ENCODE measurements at regions not wholly inside any gene's neighbourhood (a gene's known extent, or its start where the extent isn't known, plus 50 kb on each side); places are given as distances from the start of the nearest gene placed in this dataset.

GRCh38 chr5:54754420-54754819 lies 231.0 kb downstream of the ESM1 start:
- DNase-seq (ENCODE audit: low spot score in 2 of 2) (no peak), ATAC-seq (ENCODE audit: low read depth) (peak; percentile 7)
- H3K27ac Mint-ChIP-seq: peak overlapping the region; percentile 64
- peaks cover 39% of the 10 kb centered on the region for H3K4me1 Mint-ChIP-seq
- H3K27me3 Mint-ChIP-seq: no peaks in the 10 kb centered on the region
- no peaks in the 10 kb centered on the region for H3K9me3 Mint-ChIP-seq
- no peaks in the 10 kb centered on the region for H3K36me3 Mint-ChIP-seq
- H3K4me3 Mint-ChIP-seq: peak overlapping the region; percentile 47

- Mint-ChIP-seq H3K4me3 (no peak overlapping the region), H3K4me1 (peaks cover 39% of the 10 kb centered on the region), H3K36me3 (no peaks in the 10 kb centered on the region), H3K27ac (peak overlapping the region; percentile 64), H3K27me3 (no peaks in the 10 kb centered on the region), H3K9me3 (no peaks in the 10 kb centered on the region)
- ATAC-seq (ENCODE audit: low read depth) (no peak), DNase-seq (ENCODE audit: low spot score in 2 of 2) (no peak)
Measured at GRCh38 chr5:54753753-54754152, 231.6 kb downstream of the ESM1 start.

- DNase-seq (ENCODE audit: low spot score in 2 of 2) (peak in 1 of 2 donors; percentile 18), ATAC-seq (ENCODE audit: low read depth) (peak; percentile 92)
- Mint-ChIP-seq H3K27me3 (no peaks in the 10 kb centered on the region), H3K9me3 (no peaks in the 10 kb centered on the region), H3K4me3 (peak overlapping the region; percentile 79), H3K4me1 (peaks cover 39% of the 10 kb centered on the region), H3K36me3 (no peaks in the 10 kb centered on the region), H3K27ac (peak overlapping the region; percentile 71)
Measured at GRCh38 chr5:54753034-54753433, 232.4 kb downstream of the ESM1 start.

- no peaks in the 10 kb centered on the region for H3K9me3 Mint-ChIP-seq
Measured at GRCh38 chr5:54748527-54748926, 231.0 kb downstream of the SNX18 start.

GRCh38 chr5:54746777-54747398 lies 229.3 kb downstream of the SNX18 start:
- no peak overlapping the region for H3K4me3 Mint-ChIP-seq
- no peaks in the 10 kb centered on the region for H3K36me3 Mint-ChIP-seq
- no peaks in the 10 kb centered on the region for H3K27me3 Mint-ChIP-seq
- H3K4me1 Mint-ChIP-seq: peaks cover 11% of the 10 kb centered on the region
- DNase-seq (ENCODE audit: low spot score in 2 of 2): no peak
- H3K27ac Mint-ChIP-seq: no peak overlapping the region
- ATAC-seq (ENCODE audit: low read depth): no peak
- H3K9me3 Mint-ChIP-seq: no peaks in the 10 kb centered on the region

More at GRCh38 chr5:54748527-54748926, 231.0 kb downstream of the SNX18 start:
- H3K36me3 Mint-ChIP-seq: no peaks in the 10 kb centered on the region
- no peak overlapping the region for H3K27ac Mint-ChIP-seq
- no peaks in the 10 kb centered on the region for H3K27me3 Mint-ChIP-seq
- peaks cover 15% of the 10 kb centered on the region for H3K4me1 Mint-ChIP-seq
- ATAC-seq (ENCODE audit: low read depth): no peak
- no peak overlapping the region for H3K4me3 Mint-ChIP-seq
- DNase-seq (ENCODE audit: low spot score in 2 of 2): no peak

GRCh38 chr5:54746346-54746745 lies 228.8 kb downstream of the SNX18 start:
- no peaks in the 10 kb centered on the region for H3K36me3 Mint-ChIP-seq
- no peak for ATAC-seq (ENCODE audit: low read depth)
- no peaks in the 10 kb centered on the region for H3K27me3 Mint-ChIP-seq
- H3K27ac Mint-ChIP-seq: no peak overlapping the region
- DNase-seq (ENCODE audit: low spot score in 2 of 2): no peak
- H3K9me3 Mint-ChIP-seq: no peaks in the 10 kb centered on the region
- H3K4me1 Mint-ChIP-seq: peaks cover 10% of the 10 kb centered on the region
- H3K4me3 Mint-ChIP-seq: no peak overlapping the region

- H3K4me1 Mint-ChIP-seq: peaks cover 9% of the 10 kb centered on the region
- DNase-seq (ENCODE audit: low spot score in 2 of 2): no peak
- H3K9me3 Mint-ChIP-seq: no peaks in the 10 kb centered on the region
- H3K36me3 Mint-ChIP-seq: no peaks in the 10 kb centered on the region
- H3K27me3 Mint-ChIP-seq: no peaks in the 10 kb centered on the region
- H3K27ac Mint-ChIP-seq: no peak overlapping the region
- no peak overlapping the region for H3K4me3 Mint-ChIP-seq
- ATAC-seq (ENCODE audit: low read depth): no peak
Measured at GRCh38 chr5:54745599-54745998, 228.0 kb downstream of the SNX18 start.

- H3K27me3 Mint-ChIP-seq: peaks cover 4% of the 10 kb centered on the region
- no peak overlapping the region for H3K27ac Mint-ChIP-seq
- ATAC-seq (ENCODE audit: low read depth) (peak; percentile 97), DNase-seq (ENCODE audit: low spot score in 2 of 2) (peak in 1 of 2 donors; percentile 20)
- H3K9me3 Mint-ChIP-seq: no peaks in the 10 kb centered on the region
- H3K4me1 Mint-ChIP-seq: peaks cover 18% of the 10 kb centered on the region
- H3K4me3 Mint-ChIP-seq: no peak overlapping the region
- no peaks in the 10 kb centered on the region for H3K36me3 Mint-ChIP-seq
Measured at GRCh38 chr5:54743997-54744788, 226.6 kb downstream of the SNX18 start.

- peaks cover 6% of the 10 kb centered on the region for H3K27me3 Mint-ChIP-seq
- no peaks in the 10 kb centered on the region for H3K36me3 Mint-ChIP-seq
- DNase-seq (ENCODE audit: low spot score in 2 of 2) (no peak), ATAC-seq (ENCODE audit: low read depth) (no peak)
- no peaks in the 10 kb centered on the region for H3K9me3 Mint-ChIP-seq
- H3K4me1 Mint-ChIP-seq: peaks cover 19% of the 10 kb centered on the region
- no peak overlapping the region for H3K27ac Mint-ChIP-seq
- H3K4me3 Mint-ChIP-seq: no peak overlapping the region
Measured at GRCh38 chr5:54743581-54743980, 226.0 kb downstream of the SNX18 start.

- Mint-ChIP-seq H3K4me1 (peaks cover 22% of the 10 kb centered on the region), H3K4me3 (no peak overlapping the region), H3K27ac (no peak overlapping the region), H3K27me3 (peaks cover 8% of the 10 kb centered on the region), H3K36me3 (no peaks in the 10 kb centered on the region), H3K9me3 (no peaks in the 10 kb centered on the region)
- DNase-seq (ENCODE audit: low spot score in 2 of 2) (no peak), ATAC-seq (ENCODE audit: low read depth) (no peak)
Measured at GRCh38 chr5:54742417-54742891, 224.9 kb downstream of the SNX18 start.

GRCh38 chr5:54741711-54742110 lies 224.2 kb downstream of the SNX18 start:
- DNase-seq (ENCODE audit: low spot score in 2 of 2) (no peak), ATAC-seq (ENCODE audit: low read depth) (no peak)
- Mint-ChIP-seq H3K27me3 (peaks cover 8% of the 10 kb centered on the region), H3K4me3 (no peak overlapping the region), H3K9me3 (no peaks in the 10 kb centered on the region), H3K4me1 (peaks cover 22% of the 10 kb centered on the region), H3K27ac (no peak overlapping the region), H3K36me3 (no peaks in the 10 kb centered on the region)

- H3K36me3 Mint-ChIP-seq: no peaks in the 10 kb centered on the region
- ATAC-seq (ENCODE audit: low read depth): no peak
Measured at GRCh38 chr5:54740141-54740540, 222.6 kb downstream of the SNX18 start.

GRCh38 chr5:54739371-54739770 lies 221.8 kb downstream of the SNX18 start:
- H3K9me3 Mint-ChIP-seq: no peaks in the 10 kb centered on the region
- no peak overlapping the region for H3K27ac Mint-ChIP-seq
- ATAC-seq (ENCODE audit: low read depth) (no peak), DNase-seq (ENCODE audit: low spot score in 2 of 2) (no peak)
- H3K4me3 Mint-ChIP-seq: no peak overlapping the region
- no peaks in the 10 kb centered on the region for H3K36me3 Mint-ChIP-seq
- H3K27me3 Mint-ChIP-seq: peaks cover 11% of the 10 kb centered on the region
- H3K4me1 Mint-ChIP-seq: peaks cover 17% of the 10 kb centered on the region

More at GRCh38 chr5:54740141-54740540, 222.6 kb downstream of the SNX18 start:
- Mint-ChIP-seq H3K27ac (no peak overlapping the region), H3K27me3 (peaks cover 11% of the 10 kb centered on the region), H3K9me3 (no peaks in the 10 kb centered on the region), H3K4me1 (peaks cover 22% of the 10 kb centered on the region), H3K4me3 (no peak overlapping the region)
- no peak for DNase-seq (ENCODE audit: low spot score in 2 of 2)

- Mint-ChIP-seq H3K27ac (no peak overlapping the region), H3K36me3 (no peaks in the 10 kb centered on the region), H3K4me3 (no peak overlapping the region), H3K27me3 (peaks cover 11% of the 10 kb centered on the region), H3K9me3 (no peaks in the 10 kb centered on the region), H3K4me1 (peaks cover 17% of the 10 kb centered on the region)
- DNase-seq (ENCODE audit: low spot score in 2 of 2) (no peak), ATAC-seq (ENCODE audit: low read depth) (no peak)
Measured at GRCh38 chr5:54738973-54739367, 221.4 kb downstream of the SNX18 start.

Measured in memory B cell (primary cell).